T-helper 2 cell (primary cell): ENCODE measurements at regions not wholly inside any gene's neighbourhood (a gene's known extent, or its start where the extent isn't known, plus 50 kb on each side); places are given as distances from the start of the nearest gene placed in this dataset.
"Not testable (repeated sequence)": the region's sequence is repeated elsewhere in the genome, so short reads cannot be mapped to it uniquely, and the experiment has no call there.

Experiments used
- DNase-seq, 5 experiments: peaks; one replicate each; pipeline versions ENCODE4 v3.0.0 to v3.0.0-alpha.2; 2012 to 2022

DNA sequence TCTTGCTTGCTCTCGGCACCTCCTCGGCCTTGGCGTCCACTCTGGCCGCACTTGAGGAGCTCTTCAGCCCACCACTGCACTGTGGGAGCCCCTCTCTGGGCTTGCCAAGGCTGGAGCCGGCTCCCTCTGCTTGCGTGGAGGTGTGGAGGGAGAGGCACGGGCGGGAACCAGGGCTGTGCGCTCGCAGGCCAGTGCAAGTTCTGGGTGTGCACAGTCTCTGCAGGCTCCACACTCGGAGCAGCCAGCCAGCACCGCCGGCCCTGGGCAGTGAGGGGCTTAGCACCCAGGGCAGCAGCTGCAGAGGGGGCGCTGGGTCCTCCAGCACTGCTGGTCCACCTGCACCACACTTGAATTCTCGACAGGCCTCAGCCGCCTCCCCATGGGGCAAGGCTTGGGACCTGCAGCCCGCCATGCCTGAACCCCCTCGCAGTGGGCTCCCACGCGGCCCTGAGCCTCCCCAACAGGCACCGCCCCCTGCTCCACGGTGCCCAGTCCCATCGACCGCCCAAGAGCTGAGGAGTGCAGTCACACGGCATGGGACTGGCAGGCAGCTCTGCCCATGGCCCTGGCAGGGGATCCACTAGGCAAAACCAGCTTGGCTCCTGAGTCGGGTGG lies 411.2 kb upstream of the CHAC2 start:
- DNase-seq, result no peak

DNA sequence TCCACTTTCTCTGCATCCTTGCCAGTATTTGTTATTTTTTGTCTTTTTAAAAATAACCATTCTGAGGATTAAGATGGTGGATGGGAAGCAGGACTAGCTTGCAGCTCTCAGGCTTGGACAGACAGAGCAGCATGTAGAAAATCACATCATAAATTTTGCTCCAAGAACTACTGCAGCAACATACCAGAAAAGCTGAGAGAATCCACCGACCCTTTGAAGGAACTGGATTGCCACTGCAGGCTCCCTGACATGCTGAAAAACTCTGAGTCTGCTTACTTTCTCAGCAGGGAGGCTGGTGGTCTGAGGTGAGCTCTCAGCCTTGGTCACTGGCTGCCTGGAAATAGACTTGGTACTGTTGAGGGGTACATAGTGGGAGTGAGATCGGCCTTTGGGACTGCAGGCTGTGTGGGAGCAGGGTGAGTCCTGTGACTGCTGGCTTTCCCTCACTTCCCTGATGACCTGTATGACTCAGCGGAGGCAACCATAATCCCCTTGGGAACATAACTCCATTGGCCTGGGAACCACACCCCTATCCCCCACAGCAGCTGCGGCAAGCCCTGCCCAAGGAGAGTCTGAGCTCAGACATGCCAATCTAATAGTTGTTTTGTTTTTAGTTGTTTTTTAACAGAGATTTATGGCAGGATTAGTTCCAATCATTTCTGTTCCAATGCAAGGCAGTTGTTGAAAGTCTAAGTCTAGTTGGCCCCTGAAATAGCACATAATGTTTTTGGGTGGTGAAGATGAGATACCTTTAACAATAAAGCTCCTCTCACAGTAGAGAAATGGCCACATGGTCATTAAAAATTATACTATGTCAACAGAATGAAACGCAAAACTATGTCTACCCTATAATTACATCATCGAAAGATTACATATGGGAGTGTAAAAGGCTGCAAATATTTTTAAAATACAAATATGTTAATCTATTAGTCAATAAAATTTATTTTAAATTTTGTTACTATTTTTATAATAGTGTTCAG lies 414.2 kb upstream of the CHAC2 start:
- no peak for DNase-seq

DNA sequence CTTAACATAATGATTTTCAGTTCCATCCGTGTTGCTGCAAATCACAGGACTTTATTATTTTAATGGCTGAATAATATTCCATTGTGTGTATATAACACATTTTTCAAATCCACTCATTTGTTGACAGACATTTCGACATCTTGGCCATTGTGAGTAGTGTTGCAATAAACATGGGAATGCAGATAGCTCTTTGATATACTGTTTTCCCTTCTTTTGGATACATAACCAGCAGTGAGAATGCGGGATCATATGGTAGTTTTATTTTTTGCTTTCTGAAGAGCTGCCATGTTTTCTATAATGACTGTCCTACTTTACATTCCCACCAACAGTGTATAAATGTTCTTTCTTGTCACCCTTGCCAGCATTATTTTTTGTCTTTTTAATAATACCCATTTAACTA lies 420.3 kb upstream of the CHAC2 start:
- no peak for DNase-seq

DNA sequence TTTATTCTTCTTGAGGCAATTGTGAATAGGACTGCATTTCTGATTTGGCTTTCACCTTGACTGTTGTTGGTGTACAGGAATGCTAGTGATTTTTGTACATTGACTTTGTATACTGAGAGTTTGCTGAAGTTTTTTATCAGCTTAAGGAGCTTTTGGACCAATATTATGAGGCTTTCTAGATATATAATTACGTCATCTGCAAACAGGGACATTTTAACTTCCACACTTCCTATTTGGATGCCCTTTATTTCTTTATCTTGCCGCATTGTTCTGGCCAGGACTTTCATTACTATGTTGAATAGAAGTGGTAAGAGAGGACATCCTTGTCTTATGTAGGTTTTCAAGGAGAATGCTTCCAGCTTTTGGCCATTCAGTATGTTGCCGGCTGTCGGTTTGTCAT lies 425.4 kb upstream of the CHAC2 start:
- no peak for DNase-seq

DNA sequence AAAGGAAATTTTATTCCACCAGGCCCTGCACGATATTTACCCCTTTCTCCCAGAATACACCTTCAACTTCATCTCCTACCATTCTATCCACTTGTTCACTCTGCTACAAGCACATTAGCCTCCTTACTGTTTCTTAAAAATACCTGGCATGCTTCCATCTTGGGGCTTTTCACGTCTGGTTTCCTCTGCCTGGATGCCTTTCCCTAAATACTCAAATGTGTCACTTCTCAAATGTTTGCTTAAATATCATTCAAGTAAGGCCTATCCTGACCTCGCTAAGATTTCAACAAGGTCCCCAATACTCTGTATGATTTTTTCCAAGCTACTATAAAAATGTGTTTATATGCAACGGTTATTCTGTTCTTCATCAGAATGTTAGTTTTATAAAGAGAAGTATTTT lies 433.0 kb upstream of the CHAC2 start:
- DNase-seq, result no peak

GRCh38 chr2:53331667-53332066 lies 435.9 kb upstream of the CHAC2 start:
- DNase-seq, result no peak

DNA sequence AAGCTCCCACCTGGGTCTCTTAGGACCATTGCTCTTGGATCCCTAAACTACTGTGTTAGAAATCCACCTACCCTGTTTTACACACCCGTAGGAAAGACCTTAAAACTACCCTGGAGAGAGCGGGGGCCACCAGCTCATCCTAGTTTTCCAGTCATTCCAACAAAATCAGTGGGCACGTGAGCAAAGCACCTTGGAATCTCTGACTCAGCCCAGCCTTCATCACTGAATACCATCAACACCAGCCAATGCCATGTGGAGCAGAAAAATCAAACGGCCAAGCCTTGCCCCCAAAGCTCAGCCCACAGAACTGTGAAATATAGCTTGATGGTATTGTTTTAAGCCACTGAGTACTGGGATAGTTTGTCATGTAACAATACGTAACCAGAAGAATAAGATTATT lies 449.7 kb upstream of the CHAC2 start:
- no peak for DNase-seq

- DNase-seq, result no peak
These were observed 452.5 kb upstream of the CHAC2 start for GRCh38 chr2:53315149-53315548.

GRCh38 chr2:53314718-53315117 lies 452.9 kb upstream of the CHAC2 start:
- no peak for DNase-seq

GRCh38 chr2:53313644-53314043 lies 454.0 kb upstream of the CHAC2 start:
- not testable (repeated sequence) for DNase-seq

DNA sequence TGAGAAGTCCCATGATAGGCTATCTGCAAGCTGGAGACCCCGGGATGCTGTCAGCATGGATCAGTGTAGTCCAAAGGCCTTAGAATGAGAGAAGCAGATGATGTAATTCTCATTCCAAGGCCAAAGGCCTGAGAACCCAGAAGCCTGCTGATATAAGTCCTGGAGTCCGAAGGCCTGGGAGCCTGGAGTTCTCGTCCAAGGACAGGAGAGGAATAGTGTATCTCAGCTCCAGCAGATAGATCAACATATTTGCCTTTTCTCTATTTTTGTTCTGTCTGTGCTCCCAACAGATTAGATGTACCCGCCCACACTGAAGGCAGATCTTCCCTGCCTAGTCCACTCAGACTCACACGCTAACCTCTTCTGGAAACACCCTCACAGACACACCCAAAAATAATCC lies 454.9 kb upstream of the CHAC2 start:
- no peak for DNase-seq

GRCh38 chr2:53312181-53312580 lies 455.4 kb upstream of the CHAC2 start:
- no peak for DNase-seq

DNA sequence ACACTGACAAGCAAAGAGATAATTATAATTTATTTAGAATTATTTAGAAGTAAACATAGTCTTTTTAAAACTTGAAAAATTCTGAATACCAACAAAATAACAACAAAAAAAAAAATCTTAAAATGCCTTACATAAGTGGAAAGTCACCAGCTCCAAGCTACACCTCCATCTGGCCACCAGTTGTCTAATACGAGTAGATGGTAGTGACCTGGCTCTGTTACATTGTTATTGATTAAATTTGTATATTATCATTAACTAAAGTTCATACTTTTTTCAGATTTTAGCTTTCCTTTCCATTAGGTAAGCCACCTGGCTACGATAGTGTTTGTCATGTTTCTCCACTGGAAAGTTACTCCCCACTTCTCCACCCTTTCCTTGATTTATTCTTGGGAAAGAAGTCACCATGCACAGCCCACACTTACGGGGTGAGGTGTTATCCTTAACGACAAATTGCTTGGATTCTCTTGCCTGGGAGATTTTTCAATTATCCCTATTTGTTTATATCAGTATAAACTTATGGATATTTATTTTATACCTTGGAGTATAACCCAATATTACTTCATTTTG lies 464.5 kb upstream of the CHAC2 start:
- DNase-seq, result no peak

DNA sequence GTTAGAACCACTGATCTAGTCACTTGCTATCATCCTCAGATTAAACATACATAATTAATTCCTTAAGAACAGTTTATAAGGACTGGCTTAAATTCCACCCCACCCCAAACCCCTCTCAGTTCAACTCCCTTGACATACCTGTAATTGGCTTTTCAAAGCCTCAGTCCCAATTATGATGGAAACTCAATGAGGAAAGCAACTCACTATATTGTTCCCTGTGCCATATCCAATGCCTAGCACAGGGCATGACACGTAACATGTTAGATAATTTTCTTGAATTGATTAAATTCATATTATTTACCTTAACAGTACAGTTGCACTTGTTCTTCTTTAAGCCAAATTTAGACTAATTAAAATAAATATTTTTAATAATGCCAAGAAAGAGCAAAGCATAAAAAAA lies 465.1 kb upstream of the CHAC2 start:
- DNase-seq, result no peak

DNA sequence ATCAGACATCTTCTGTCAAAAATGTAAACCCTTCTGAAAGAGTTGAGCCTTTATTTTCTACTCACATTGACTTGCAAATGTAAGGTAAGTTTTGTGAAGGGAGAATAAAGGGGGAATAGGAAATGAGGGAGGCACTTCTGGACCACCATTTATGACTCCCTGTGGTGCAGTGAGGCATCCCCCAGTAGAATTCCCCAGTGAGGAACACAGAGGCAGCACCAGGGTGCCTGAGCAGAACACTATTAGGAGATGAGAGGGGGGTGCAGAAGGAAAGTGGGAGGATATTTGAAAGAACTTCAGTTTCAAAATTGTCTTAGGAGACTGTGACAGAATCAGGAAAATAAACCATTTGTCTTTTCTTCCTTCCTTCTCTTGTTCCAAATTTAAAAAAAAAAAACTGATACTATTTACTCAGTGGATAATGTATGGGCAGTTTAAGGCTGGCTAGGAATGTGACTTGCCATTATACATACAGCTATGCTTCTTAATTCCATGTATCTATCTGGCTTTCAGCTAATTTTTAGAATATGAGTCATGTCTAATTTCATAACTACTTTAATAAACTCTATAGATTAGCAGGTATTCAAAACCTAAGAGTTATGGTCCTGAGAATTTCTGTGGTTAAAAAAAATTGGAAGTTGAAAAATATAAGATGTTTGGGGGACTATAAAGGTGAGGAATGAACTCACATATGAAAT lies 478.1 kb upstream of the CHAC2 start:
- no peak for DNase-seq

DNA sequence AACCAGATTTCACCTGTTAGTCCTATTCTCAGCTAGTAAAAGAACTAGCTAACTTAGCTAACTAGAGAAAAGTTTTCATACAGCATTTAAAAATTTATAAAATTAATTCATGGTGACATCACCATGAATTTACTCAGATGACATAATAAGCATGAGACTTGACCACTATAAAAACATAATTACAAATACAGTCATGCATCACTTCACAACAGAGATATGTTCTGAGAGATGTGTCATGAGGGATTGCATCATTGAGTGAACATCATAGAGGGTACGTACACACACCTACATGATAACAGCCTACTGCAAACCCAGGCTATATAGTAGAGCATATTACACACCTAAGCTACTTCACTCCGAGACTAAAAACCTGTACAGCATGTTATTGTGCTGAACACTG lies 481.3 kb upstream of the CHAC2 start:
- DNase-seq, result no peak

GRCh38 chr2:53275743-53276142 lies 491.9 kb upstream of the CHAC2 start:
- no peak for DNase-seq

DNA sequence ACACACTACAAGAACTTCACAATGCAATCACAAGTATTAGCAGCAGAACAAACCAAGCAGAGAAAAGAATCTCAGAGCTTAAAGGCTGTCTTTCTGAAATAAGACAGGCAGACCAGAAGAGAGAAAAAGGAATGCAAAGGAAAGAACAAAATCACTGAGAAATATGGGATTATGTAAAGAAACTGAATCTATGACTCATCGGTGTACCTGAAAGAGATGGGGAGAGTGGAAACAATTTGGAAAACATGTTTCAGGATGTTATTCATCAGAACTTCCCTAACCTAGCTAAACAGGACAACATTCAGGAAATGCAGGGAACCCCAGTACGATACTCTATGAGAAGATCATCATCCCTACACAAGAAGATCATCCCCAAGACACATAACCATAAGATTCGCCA lies 499.0 kb upstream of the CHAC2 start:
- DNase-seq, result no peak

- DNase-seq, result peak in 2 of 5 experiments; percentile 5 to 11
These were observed 499.5 kb upstream of the CHAC2 start for GRCh38 chr2:53268086-53268485.

GRCh38 chr2:53265544-53266299 lies 501.9 kb upstream of the CHAC2 start:
- DNase-seq, result no peak

DNA sequence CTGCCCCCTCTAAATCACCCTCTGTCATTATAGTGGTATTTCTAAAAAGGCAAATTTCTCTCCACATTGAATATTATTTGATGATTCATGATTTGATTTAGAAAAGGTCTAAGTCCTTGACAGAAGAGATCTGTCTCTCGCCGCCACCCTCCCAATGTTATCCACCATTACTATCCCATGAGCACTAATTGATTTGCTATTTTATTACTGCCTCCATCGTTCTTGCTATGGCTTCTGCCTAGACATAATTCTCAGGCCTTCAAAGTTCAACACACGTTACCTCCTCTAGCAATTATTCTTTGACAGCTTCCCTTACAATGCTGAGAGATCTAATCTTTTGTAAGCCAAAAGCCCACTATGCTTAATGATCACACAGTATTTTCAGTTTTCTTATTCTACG lies 507.0 kb upstream of the CHAC2 start:
- DNase-seq, result no peak

DNA sequence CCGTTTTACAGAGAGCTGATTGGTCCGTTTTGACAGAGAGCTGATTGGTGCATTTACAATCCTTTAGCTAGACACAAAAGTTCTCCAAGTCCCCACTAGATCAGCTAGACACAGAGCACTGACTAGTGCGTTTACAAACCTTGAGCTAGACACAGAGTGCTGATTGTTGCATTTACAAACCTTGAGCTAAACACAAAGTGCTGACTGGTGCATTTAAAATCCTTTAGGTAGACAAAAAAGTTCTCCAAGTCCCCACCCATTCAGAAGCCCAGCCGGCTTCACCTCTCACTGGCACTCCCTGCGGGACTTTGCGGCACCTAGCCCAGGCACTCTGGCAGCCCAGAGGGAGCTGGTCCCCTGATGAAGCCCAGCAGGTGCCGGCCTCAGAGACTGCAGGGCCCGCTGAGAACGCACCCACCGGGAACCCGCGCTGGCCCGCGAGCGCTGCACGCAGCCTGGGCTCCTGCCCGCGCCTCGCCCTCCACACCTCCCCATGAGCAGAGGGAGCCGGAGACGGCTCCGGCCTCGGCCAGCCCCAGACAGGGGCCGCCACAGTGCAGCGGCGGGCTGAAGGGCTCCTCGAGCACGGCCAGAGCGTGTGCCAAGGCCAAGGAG lies 508.1 kb upstream of the CHAC2 start:
- no peak for DNase-seq
